ENCODE measurements at regions not wholly inside any gene's neighbourhood (a gene's known extent, or its start where the extent isn't known, plus 50 kb on each side); places are given as distances from the start of the nearest gene placed in this dataset.

DNA sequence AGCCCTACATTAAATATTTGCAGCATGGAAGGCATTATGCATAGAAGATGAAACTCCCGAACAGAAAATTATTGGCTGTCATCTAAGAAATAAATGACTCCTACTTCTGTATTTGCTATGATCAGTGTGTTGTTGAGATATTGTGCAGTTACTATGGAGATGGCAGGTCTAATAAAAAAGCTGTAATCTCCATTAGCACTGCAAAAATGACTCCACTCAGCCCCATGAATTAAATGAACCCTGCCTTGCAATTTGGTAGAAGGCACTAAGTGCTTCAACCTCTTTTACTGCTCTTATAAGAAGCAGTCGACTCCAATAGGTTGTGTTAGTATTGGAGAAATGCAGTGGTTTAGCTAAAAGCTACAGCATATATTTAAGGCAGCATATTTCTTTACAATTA is 290.0 kb upstream of the PHYHIPL start:
- H3K4me2 ChIP-seq = no peak overlapping the region
- ChIA-PET CTCF (no interaction called here), POLR2A (no interaction called here)
- no peaks in the 10 kb centered on the region for H3K36me3 ChIP-seq (replicated peaks in 1 of 2; ENCODE audit: control insufficient read depth in 1 of 2, insufficient read depth in 2 of 2, low read length in 1 of 2)
- H3K9me3 ChIP-seq = 0 out of 2 replicates have a peak, but pooled peaks cover 7% of the 10 kb centered on the region
- no peaks in the 10 kb centered on the region for H3K4me1 ChIP-seq (ENCODE audit: control insufficient read depth in 1 of 2, insufficient read depth in 2 of 2, low read depth in 1 of 2, low read length in 1 of 2)
- no peaks in the 10 kb centered on the region for H3K27me3 ChIP-seq (ENCODE audit: insufficient read depth)
- H2AFZ ChIP-seq (ENCODE audit: low read depth) = no peak overlapping the region
- TF ChIP-seq EP300 (IDR thresholded peaks at IDR 0.05; ENCODE audit: borderline replicate concordance in 1 of 2, low read depth in 1 of 2, low read length in 1 of 2) (no peak), SMC3 (IDR thresholded peaks at IDR 0.05; ENCODE audit: low read depth, low read length) (no peak)
- TF ChIP-seq, protein P1, sequence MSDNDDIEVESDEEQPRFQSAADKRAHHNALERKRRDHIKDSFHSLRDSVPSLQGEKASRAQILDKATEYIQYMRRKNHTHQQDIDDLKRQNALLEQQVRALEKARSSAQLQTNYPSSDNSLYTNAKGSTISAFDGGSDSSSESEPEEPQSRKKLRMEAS (IDR thresholded peaks at IDR 0.05; ENCODE audit: low read depth) = no peak
- H3K27ac ChIP-seq (ENCODE audit: low read depth in 2 of 2, low read length in 1 of 2) = no peak overlapping the region
- no peaks in the 10 kb centered on the region for H4K20me1 ChIP-seq (ENCODE audit: insufficient read depth)
- 62% methylated on average over 2 of the region's 2 CpGs for WGBS (ENCODE audit: low lambda C conversion rate)
- no peak overlapping the region for H3K9ac ChIP-seq
- no peaks in the 10 kb centered on the region for H3K79me2 ChIP-seq (ENCODE audit: insufficient read depth)
- DNase-seq = no peak
- H3K4me3 ChIP-seq (ENCODE audit: low read depth in 2 of 2, low read length in 1 of 2) = no peak overlapping the region
- H3K9me2 ChIP-seq = no peaks in the 10 kb centered on the region
- no peaks in the 10 kb centered on the region for H3F3A ChIP-seq (replicated peaks; ENCODE audit: insufficient read depth)

DNA sequence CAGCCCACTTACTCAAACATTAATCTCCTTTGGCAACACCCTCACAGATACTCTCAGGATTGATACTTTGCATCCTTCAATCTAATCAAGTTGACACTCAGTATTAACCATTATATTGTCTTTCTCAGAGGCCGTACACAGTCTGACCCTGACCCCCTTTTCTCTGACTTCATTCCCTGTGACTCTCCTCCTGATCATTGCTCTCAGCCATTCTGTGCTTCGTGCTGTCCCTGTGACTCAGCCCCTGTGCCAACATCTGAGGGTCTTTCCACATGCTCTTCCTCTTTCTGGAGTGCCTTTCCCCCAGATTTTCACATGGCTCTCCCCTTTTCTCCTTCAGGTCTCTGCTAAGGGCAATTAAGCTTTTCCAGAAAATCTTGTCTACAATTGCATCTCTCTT is 289.0 kb upstream of the PHYHIPL start:
- POLR2A ChIA-PET = interaction anchor here (0.6 kb wide), 1 partner anchor 40 kb away, joined by 4 read pairs; no protein-coding TSS in a partner anchor
- H3K36me3 ChIP-seq (replicated peaks in 1 of 2; ENCODE audit: control insufficient read depth in 1 of 2, insufficient read depth in 2 of 2, low read length in 1 of 2) = no peaks in the 10 kb centered on the region
- no peak overlapping the region for H3K27ac ChIP-seq (ENCODE audit: low read depth in 2 of 2, low read length in 1 of 2)
- TF ChIP-seq, protein P2, sequence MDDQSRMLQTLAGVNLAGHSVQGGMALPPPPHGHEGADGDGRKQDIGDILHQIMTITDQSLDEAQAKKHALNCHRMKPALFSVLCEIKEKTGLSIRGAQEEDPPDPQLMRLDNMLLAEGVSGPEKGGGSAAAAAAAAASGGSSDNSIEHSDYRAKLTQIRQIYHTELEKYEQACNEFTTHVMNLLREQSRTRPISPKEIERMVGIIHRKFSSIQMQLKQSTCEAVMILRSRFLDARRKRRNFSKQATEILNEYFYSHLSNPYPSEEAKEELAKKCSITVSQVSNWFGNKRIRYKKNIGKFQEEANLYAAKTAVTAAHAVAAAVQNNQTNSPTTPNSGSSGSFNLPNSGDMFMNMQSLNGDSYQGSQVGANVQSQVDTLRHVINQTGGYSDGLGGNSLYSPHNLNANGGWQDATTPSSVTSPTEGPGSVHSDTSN (IDR thresholded peaks at IDR 0.05) = no peak
- H3K9ac ChIP-seq = no peak overlapping the region
- no peak overlapping the region for H3K4me3 ChIP-seq (ENCODE audit: low read depth in 2 of 2, low read length in 1 of 2)
- H3K9me2 ChIP-seq = no peaks in the 10 kb centered on the region
- H3F3A ChIP-seq (replicated peaks; ENCODE audit: insufficient read depth) = no peaks in the 10 kb centered on the region
- 61% methylated on average over 2 of the region's 2 CpGs for WGBS (ENCODE audit: low lambda C conversion rate)
- no peaks in the 10 kb centered on the region for H4K20me1 ChIP-seq (ENCODE audit: insufficient read depth)
- no peak for DNase-seq
- H3K27me3 ChIP-seq (ENCODE audit: insufficient read depth) = no peaks in the 10 kb centered on the region
- no peaks in the 10 kb centered on the region for H3K4me1 ChIP-seq (ENCODE audit: control insufficient read depth in 1 of 2, insufficient read depth in 2 of 2, low read depth in 1 of 2, low read length in 1 of 2)
- no peak overlapping the region for H2AFZ ChIP-seq (ENCODE audit: low read depth)
- H3K4me2 ChIP-seq = no peak overlapping the region
- no peaks in the 10 kb centered on the region for H3K79me2 ChIP-seq (ENCODE audit: insufficient read depth)
- no peaks in the 10 kb centered on the region for H3K9me3 ChIP-seq
- CTCF ChIA-PET = no interaction called here

DNA sequence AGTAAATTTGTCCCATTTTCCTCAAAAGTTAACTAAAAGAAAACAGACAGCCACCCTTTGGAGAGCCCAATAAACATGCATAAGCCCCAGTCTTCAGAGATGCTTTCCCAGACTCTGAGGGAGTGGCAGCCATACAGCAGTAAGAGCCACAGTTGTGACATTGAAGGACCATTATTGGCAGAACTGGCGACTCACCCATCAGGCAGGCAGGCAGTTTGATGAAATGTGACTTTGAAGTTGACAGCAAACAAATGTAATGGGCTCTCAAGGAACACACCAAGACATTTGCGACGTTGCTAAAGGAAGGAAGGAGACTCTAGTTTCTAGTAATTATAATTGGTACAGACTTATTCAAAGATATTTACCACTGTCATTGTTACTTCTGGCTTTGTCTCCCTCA is 287.5 kb upstream of the PHYHIPL start:
- no peaks in the 10 kb centered on the region for H3K27me3 ChIP-seq (ENCODE audit: insufficient read depth)
- H3K4me2 ChIP-seq = no peak overlapping the region
- H3K79me2 ChIP-seq (ENCODE audit: insufficient read depth) = no peaks in the 10 kb centered on the region
- H3K9ac ChIP-seq = no peak overlapping the region
- no peaks in the 10 kb centered on the region for H3F3A ChIP-seq (replicated peaks; ENCODE audit: insufficient read depth)
- H3K4me3 ChIP-seq (ENCODE audit: low read depth in 2 of 2, low read length in 1 of 2) = no peak overlapping the region
- no peaks in the 10 kb centered on the region for H4K20me1 ChIP-seq (ENCODE audit: insufficient read depth)
- CTCF ChIA-PET = no interaction called here
- no peak overlapping the region for H3K27ac ChIP-seq (ENCODE audit: low read depth in 2 of 2, low read length in 1 of 2)
- WGBS (ENCODE audit: low lambda C conversion rate) = 76% methylated on average over 3 of the region's 3 CpGs
- no peaks in the 10 kb centered on the region for H3K36me3 ChIP-seq (replicated peaks in 1 of 2; ENCODE audit: control insufficient read depth in 1 of 2, insufficient read depth in 2 of 2, low read length in 1 of 2)
- H3K9me2 ChIP-seq = no peaks in the 10 kb centered on the region
- no peak for DNase-seq
- H3K9me3 ChIP-seq = no peaks in the 10 kb centered on the region
- POLR2A ChIA-PET = no interaction called here
- no peak overlapping the region for H2AFZ ChIP-seq (ENCODE audit: low read depth)
- no peaks in the 10 kb centered on the region for H3K4me1 ChIP-seq (ENCODE audit: control insufficient read depth in 1 of 2, insufficient read depth in 2 of 2, low read depth in 1 of 2, low read length in 1 of 2)
- TF ChIP-seq POLR2AphosphoS5 (IDR thresholded peaks at IDR 0.05; ENCODE audit: low read depth, low read length) (no peak), SMC3 (IDR thresholded peaks at IDR 0.05; ENCODE audit: low read depth, low read length) (no peak), TAF1 (IDR thresholded peaks at IDR 0.05; ENCODE audit: borderline replicate concordance, low read depth, low read length) (no peak), EP300 (IDR thresholded peaks at IDR 0.05; ENCODE audit: borderline replicate concordance in 1 of 2, low read depth in 1 of 2, low read length in 1 of 2) (no peak), ELF1 (IDR thresholded peaks at IDR 0.05) (no peak), RFX5 (IDR thresholded peaks at IDR 0.05; ENCODE audit: low read length) (no peak), RCOR1 (IDR thresholded peaks at IDR 0.05; ENCODE audit: low read length) (no peak), MEF2A (IDR thresholded peaks at IDR 0.05; ENCODE audit: borderline replicate concordance, low read depth) (no peak), CHD2 (IDR thresholded peaks at IDR 0.05; ENCODE audit: low read length, partially characterized antibody) (no peak), RAD21 (IDR thresholded peaks at IDR 0.05; ENCODE audit: low read length) (no peak)
- TF ChIP-seq, protein P2 (IDR thresholded peaks at IDR 0.05) = no peak
- TF ChIP-seq, protein P3, sequence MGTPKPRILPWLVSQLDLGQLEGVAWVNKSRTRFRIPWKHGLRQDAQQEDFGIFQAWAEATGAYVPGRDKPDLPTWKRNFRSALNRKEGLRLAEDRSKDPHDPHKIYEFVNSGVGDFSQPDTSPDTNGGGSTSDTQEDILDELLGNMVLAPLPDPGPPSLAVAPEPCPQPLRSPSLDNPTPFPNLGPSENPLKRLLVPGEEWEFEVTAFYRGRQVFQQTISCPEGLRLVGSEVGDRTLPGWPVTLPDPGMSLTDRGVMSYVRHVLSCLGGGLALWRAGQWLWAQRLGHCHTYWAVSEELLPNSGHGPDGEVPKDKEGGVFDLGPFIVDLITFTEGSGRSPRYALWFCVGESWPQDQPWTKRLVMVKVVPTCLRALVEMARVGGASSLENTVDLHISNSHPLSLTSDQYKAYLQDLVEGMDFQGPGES (IDR thresholded peaks at IDR 0.05; ENCODE audit: low read depth, low read length) = no peak
- TF ChIP-seq, protein P4, sequence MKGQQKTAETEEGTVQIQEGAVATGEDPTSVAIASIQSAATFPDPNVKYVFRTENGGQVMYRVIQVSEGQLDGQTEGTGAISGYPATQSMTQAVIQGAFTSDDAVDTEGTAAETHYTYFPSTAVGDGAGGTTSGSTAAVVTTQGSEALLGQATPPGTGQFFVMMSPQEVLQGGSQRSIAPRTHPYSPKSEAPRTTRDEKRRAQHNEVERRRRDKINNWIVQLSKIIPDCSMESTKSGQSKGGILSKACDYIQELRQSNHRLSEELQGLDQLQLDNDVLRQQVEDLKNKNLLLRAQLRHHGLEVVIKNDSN (IDR thresholded peaks at IDR 0.05; ENCODE audit: borderline replicate concordance, low read depth) = no peak
- TF ChIP-seq, protein P5, sequence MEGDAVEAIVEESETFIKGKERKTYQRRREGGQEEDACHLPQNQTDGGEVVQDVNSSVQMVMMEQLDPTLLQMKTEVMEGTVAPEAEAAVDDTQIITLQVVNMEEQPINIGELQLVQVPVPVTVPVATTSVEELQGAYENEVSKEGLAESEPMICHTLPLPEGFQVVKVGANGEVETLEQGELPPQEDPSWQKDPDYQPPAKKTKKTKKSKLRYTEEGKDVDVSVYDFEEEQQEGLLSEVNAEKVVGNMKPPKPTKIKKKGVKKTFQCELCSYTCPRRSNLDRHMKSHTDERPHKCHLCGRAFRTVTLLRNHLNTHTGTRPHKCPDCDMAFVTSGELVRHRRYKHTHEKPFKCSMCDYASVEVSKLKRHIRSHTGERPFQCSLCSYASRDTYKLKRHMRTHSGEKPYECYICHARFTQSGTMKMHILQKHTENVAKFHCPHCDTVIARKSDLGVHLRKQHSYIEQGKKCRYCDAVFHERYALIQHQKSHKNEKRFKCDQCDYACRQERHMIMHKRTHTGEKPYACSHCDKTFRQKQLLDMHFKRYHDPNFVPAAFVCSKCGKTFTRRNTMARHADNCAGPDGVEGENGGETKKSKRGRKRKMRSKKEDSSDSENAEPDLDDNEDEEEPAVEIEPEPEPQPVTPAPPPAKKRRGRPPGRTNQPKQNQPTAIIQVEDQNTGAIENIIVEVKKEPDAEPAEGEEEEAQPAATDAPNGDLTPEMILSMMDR (IDR thresholded peaks at IDR 0.05) = no peak
